ENCODE measurements at regions not wholly inside any gene's neighbourhood (a gene's known extent, or its start where the extent isn't known, plus 50 kb on each side); places are given as distances from the start of the nearest gene placed in this dataset.

DNA sequence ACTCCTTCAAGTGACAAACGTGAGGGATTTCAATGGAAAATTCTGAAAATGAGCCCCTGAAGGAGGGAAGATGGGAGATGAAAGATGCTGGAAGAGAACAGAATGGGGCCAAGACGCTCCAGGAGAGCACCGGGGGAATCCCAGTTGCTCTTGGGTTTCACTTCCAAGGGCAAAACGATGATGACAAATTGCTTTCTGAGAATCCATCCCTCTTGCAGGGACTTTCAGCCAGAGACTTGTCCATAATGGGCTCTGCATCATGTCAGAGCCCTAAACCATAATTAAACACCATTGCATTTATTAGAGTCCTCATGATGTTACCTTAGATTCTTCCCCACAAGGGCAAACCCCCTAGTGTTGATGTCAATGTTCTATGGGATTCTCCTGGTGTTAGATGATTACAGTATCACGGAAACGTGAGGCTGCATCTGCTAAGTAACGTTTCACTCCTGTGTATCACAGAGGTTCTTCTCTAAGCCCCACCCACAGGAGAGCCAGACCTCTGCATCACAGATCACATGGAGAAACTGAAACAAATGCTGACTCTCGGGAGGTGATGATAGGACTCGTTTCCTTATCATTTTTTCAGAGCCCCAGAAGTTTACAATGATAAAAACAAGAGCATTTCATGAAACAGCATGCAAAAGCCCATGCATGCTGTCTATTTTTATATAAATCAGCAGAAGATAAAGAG, 114.4 kb downstream of the TENT4A start:
- DNase-seq = peak; percentile 39 to 58 (median 51)
- Histone ChIP-seq H3K36me3 (replicated peaks in 1 of 2; ENCODE audit: control insufficient read depth in 1 of 2, insufficient read depth in 2 of 2, low read length in 2 of 2) (no peaks in the 10 kb centered on the region), H3K9me3 (replicated peaks in 1 of 2; ENCODE audit: control insufficient read depth in 1 of 2, insufficient read depth in 1 of 2, low read length in 2 of 2) (peaks cover 0 to 11% of the 10 kb centered on the region in 2 donors), H3K27me3 (ENCODE audit: control insufficient read depth in 2 of 2, insufficient read depth in 2 of 2, low read length in 2 of 2) (no peaks in the 10 kb centered on the region), H3K27ac (ENCODE audit: low read depth in 1 of 2, low read length in 2 of 2) (peak overlapping the region in 1 of 2 donors; percentile 61), H3K9ac (ENCODE audit: insufficient read depth, low read length, poor library complexity, severe bottlenecking) (no peak overlapping the region), H3K79me2 (ENCODE audit: insufficient read depth, low read length) (no peaks in the 10 kb centered on the region), H3K4me3 (replicated peaks in 1 of 3; ENCODE audit: low read depth in 2 of 3, low read length in 3 of 3) (peak overlapping the region; percentile 35 to 76 (median 65)), H3K4me1 (ENCODE audit: control insufficient read depth in 1 of 2, insufficient read depth in 2 of 2, low read length in 2 of 2) (no peaks in the 10 kb centered on the region), H4K20me1 (ENCODE audit: insufficient read depth, low read length) (no peaks in the 10 kb centered on the region), H2AFZ (ENCODE audit: insufficient read depth, low read depth, low read length, poor library complexity, severe bottlenecking) (peak overlapping the region; percentile 58), H3K4me2 (replicated peaks; ENCODE audit: extremely low read depth, low read length, poor library complexity, severe bottlenecking) (peak overlapping the region; percentile 49)
- TF ChIP-seq, protein P1, sequence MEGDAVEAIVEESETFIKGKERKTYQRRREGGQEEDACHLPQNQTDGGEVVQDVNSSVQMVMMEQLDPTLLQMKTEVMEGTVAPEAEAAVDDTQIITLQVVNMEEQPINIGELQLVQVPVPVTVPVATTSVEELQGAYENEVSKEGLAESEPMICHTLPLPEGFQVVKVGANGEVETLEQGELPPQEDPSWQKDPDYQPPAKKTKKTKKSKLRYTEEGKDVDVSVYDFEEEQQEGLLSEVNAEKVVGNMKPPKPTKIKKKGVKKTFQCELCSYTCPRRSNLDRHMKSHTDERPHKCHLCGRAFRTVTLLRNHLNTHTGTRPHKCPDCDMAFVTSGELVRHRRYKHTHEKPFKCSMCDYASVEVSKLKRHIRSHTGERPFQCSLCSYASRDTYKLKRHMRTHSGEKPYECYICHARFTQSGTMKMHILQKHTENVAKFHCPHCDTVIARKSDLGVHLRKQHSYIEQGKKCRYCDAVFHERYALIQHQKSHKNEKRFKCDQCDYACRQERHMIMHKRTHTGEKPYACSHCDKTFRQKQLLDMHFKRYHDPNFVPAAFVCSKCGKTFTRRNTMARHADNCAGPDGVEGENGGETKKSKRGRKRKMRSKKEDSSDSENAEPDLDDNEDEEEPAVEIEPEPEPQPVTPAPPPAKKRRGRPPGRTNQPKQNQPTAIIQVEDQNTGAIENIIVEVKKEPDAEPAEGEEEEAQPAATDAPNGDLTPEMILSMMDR (IDR thresholded peaks at IDR 0.05) = no peak
- intact Hi-C loops (cut with micrococcal nuclease) = no loop called here
- Mint-ChIP-seq H3K9me3 (peaks cover 2 to 12% (median 9%) of the 10 kb centered on the region in 7 donors), H3K36me3 (no peaks in the 10 kb centered on the region), H3K4me1 (peaks cover 14% of the 10 kb centered on the region), H3K4me3 (peak overlapping the region; percentile 67 to 86), H3K27me3 (ENCODE audit: low read depth in 3 of 3) (peaks cover 4 to 7% (median 5%) of the 10 kb centered on the region in 3 donors), H3K27ac (peak overlapping the region; percentile 0 to 86 (median 74))
- 87% methylated on average over 3 of the region's 9 CpGs for WGBS (ENCODE audit: insufficient coverage)

DNA sequence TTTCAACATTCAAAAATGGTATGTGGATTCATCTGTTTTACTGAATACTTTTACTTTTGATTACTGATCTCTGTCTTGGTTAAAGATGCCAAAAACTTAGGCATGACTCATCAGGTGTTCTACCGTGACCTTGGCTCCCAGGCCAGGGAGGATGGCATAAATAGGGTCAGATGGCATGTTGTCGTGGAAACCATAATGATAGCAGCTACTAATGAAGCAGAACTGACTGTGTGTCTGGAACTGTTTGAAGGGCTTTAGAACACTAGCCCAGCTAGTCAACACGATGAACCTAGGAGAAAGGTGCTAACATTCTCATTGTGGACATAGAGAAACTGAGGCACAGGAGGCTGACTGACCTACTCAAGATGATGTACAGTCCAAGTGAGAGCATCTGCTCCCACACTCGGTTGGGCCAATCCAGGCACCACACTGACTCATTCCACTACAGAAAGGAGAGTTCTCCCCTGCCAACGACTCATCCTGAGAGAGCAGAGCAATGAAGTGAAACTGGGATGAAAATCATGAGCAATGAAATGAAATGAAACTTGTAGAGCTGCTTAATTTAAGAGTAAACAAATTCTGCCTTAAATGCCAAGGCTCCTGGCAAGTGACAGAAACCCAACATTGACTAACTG, 116.0 kb downstream of the TENT4A start:
- no peak overlapping the region for H3K4me3 ChIP-seq (replicated peaks in 1 of 3; ENCODE audit: low read depth in 2 of 3, low read length in 3 of 3)
- no peaks in the 10 kb centered on the region for H3K36me3 Mint-ChIP-seq
- H3K9ac ChIP-seq (ENCODE audit: insufficient read depth, low read length, poor library complexity, severe bottlenecking) = no peak overlapping the region
- H3K79me2 ChIP-seq (ENCODE audit: insufficient read depth, low read length) = no peaks in the 10 kb centered on the region
- H3K27ac ChIP-seq (ENCODE audit: low read depth in 1 of 2, low read length in 2 of 2) = no peak overlapping the region
- peaks cover 0 to 11% of the 10 kb centered on the region in 2 donors for H3K9me3 ChIP-seq (replicated peaks in 1 of 2; ENCODE audit: control insufficient read depth in 1 of 2, insufficient read depth in 1 of 2, low read length in 2 of 2)
- H3K9me3 Mint-ChIP-seq = peaks cover 0 to 12% (median 5%) of the 10 kb centered on the region in 7 donors
- H3K4me1 Mint-ChIP-seq = peaks cover 22% of the 10 kb centered on the region
- no peaks in the 10 kb centered on the region for H3K27me3 ChIP-seq (ENCODE audit: control insufficient read depth in 2 of 2, insufficient read depth in 2 of 2, low read length in 2 of 2)
- H3K4me1 ChIP-seq (ENCODE audit: control insufficient read depth in 1 of 2, insufficient read depth in 2 of 2, low read length in 2 of 2) = no peaks in the 10 kb centered on the region
- TF ChIP-seq, protein P1 (IDR thresholded peaks at IDR 0.05) = no peak
- peak in 1 of 3 donors; percentile 27 for DNase-seq
- H2AFZ ChIP-seq (ENCODE audit: insufficient read depth, low read depth, low read length, poor library complexity, severe bottlenecking) = no peak overlapping the region
- no peaks in the 10 kb centered on the region for H4K20me1 ChIP-seq (ENCODE audit: insufficient read depth, low read length)
- no peaks in the 10 kb centered on the region for H3K36me3 ChIP-seq (replicated peaks in 1 of 2; ENCODE audit: control insufficient read depth in 1 of 2, insufficient read depth in 2 of 2, low read length in 2 of 2)
- no peak overlapping the region for H3K4me2 ChIP-seq (replicated peaks; ENCODE audit: extremely low read depth, low read length, poor library complexity, severe bottlenecking)
- peak overlapping the region in 5 of 7 donors; percentile 4 to 76 (median 32) for H3K27ac Mint-ChIP-seq
- 75% methylated on average over 2 of the region's 5 CpGs for WGBS (ENCODE audit: insufficient coverage)
- peaks cover 0 to 2% (median 1%) of the 10 kb centered on the region in 3 donors for H3K27me3 Mint-ChIP-seq (ENCODE audit: low read depth in 3 of 3)
- H3K4me3 Mint-ChIP-seq = no peak overlapping the region
- intact Hi-C loops (cut with micrococcal nuclease) = no loop called here
